ENCODE measurements at regions not wholly inside any gene's neighbourhood (a gene's known extent, or its start where the extent isn't known, plus 50 kb on each side); places are given as distances from the start of the nearest gene placed in this dataset.

DNA sequence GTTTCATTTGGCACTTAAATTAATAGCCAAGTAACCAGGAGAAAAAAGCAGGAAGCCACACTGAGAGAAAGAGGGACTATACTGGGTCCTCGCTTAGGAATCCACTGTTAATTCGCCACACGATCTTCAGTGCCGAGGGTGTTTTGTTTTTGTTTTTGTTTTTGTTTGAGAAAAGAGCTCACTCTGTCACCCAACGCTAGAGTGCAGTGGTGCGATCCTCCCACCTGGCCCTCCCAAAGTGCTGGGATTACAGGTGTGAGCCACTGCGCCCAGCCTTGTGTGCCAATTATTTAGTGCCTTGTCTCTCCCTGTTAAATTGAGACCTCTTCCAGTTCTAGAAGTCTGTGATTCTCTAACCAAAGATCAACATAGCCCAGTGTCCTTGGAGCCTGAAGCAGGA is 53.8 kb upstream of the TPM1 start:
- no peak for TF ChIP-seq EZH2 (IDR thresholded peaks at IDR 0.05; ENCODE audit: insufficient read depth, low read length)
- TF ChIP-seq, protein P1, sequence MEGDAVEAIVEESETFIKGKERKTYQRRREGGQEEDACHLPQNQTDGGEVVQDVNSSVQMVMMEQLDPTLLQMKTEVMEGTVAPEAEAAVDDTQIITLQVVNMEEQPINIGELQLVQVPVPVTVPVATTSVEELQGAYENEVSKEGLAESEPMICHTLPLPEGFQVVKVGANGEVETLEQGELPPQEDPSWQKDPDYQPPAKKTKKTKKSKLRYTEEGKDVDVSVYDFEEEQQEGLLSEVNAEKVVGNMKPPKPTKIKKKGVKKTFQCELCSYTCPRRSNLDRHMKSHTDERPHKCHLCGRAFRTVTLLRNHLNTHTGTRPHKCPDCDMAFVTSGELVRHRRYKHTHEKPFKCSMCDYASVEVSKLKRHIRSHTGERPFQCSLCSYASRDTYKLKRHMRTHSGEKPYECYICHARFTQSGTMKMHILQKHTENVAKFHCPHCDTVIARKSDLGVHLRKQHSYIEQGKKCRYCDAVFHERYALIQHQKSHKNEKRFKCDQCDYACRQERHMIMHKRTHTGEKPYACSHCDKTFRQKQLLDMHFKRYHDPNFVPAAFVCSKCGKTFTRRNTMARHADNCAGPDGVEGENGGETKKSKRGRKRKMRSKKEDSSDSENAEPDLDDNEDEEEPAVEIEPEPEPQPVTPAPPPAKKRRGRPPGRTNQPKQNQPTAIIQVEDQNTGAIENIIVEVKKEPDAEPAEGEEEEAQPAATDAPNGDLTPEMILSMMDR (IDR thresholded peaks at IDR 0.05; ENCODE audit: insufficient read depth, low read depth, low read length) = no peak

DNA sequence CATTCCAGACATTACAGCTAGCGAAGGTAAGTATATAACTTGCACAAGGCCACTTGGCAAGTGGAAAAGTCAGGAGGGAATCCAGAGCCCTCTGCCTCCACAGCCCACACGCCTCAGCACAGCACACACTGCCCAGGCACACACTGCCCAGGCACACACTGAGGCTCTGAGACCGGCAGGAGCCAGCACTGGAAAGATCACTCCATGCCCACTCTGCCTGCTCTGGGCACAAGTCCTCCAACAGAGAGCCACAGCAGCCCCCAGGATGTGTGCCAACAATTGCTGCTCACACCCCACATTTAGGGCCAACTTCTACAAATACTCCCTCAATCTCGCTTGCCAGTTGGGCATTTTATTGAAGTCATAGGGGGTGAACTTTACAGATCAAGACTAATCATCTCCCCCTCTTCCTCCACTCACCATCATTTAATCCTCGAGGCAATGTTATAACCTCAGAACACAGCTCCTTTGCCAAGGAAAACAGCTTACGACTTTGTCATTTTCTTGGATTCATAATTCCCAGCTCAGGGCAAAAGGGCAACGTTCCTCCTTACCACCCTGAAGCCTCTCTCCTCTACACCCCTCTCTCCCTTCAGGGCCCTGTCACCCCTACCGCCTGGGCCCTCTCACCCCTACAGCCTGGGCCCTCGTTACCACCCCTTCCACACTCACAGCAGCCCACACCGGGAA is 53.0 kb upstream of the TPM1 start:
- Mint-ChIP-seq H3K4me3 (ENCODE audit: unreplicated experiment) (peak overlapping the region; percentile 9), H3K4me1 (ENCODE audit: low read depth, unreplicated experiment) (peaks cover 28% of the 10 kb centered on the region), H3K9me3 (ENCODE audit: unreplicated experiment) (peaks cover 2% of the 10 kb centered on the region), H3K27me3 (ENCODE audit: low read depth, unreplicated experiment) (no peaks in the 10 kb centered on the region), H3K36me3 (ENCODE audit: low read depth, unreplicated experiment) (no peaks in the 10 kb centered on the region), H3K27ac (ENCODE audit: unreplicated experiment) (no peak overlapping the region)
- peak; percentile 60 for DNase-seq (ENCODE audit: low read depth)
- H3K4me2 ChIP-seq (ENCODE audit: low read length) = peak overlapping the region; percentile 25
- no peaks in the 10 kb centered on the region for H3K36me3 ChIP-seq (ENCODE audit: insufficient read depth, low read length)
- no peaks in the 10 kb centered on the region for H4K20me1 ChIP-seq (ENCODE audit: insufficient read depth, low read length)
- no peaks in the 10 kb centered on the region for H3K27me3 ChIP-seq (ENCODE audit: insufficient read depth, low read length)
- no peak for FAIRE-seq
- no peak overlapping the region for H3K9ac ChIP-seq (ENCODE audit: low read length)
- TF ChIP-seq, protein P1 (IDR thresholded peaks at IDR 0.05; ENCODE audit: insufficient read depth, low read depth, low read length) = no peak
- TF ChIP-seq EZH2 (IDR thresholded peaks at IDR 0.05; ENCODE audit: insufficient read depth, low read length) = no peak
- H3K4me3 ChIP-seq (ENCODE audit: insufficient read depth, low read depth, low read length) = no peak overlapping the region
- no peaks in the 10 kb centered on the region for H3K9me3 ChIP-seq (ENCODE audit: insufficient read depth, low read depth, low read length)
- H3K79me2 ChIP-seq (ENCODE audit: insufficient read depth, low read length) = no peaks in the 10 kb centered on the region
- H2AFZ ChIP-seq (ENCODE audit: low read depth, low read length) = no peak overlapping the region
- H3K27ac ChIP-seq (ENCODE audit: low read depth, low read length) = no peak overlapping the region
- H3K4me1 ChIP-seq (ENCODE audit: insufficient read depth, low read length) = peaks cover 15% of the 10 kb centered on the region

More for the DNA sequence above, 53.8 kb upstream of the TPM1 start:
- no peaks in the 10 kb centered on the region for H3K9me3 ChIP-seq (ENCODE audit: insufficient read depth, low read depth, low read length)
- no peaks in the 10 kb centered on the region for H3K36me3 ChIP-seq (ENCODE audit: insufficient read depth, low read length)
- no peaks in the 10 kb centered on the region for H3K27me3 ChIP-seq (ENCODE audit: insufficient read depth, low read length)
- H3K4me3 ChIP-seq (ENCODE audit: insufficient read depth, low read depth, low read length) = no peak overlapping the region
- H3K4me2 ChIP-seq (ENCODE audit: low read length) = no peak overlapping the region
- H3K9me3 Mint-ChIP-seq (ENCODE audit: unreplicated experiment) = peaks cover 2% of the 10 kb centered on the region
- no peak for DNase-seq (ENCODE audit: low read depth)
- H3K4me1 ChIP-seq (ENCODE audit: insufficient read depth, low read length) = peaks cover 13% of the 10 kb centered on the region
- H3K4me3 Mint-ChIP-seq (ENCODE audit: unreplicated experiment) = no peak overlapping the region
- H2AFZ ChIP-seq (ENCODE audit: low read depth, low read length) = no peak overlapping the region
- no peaks in the 10 kb centered on the region for H4K20me1 ChIP-seq (ENCODE audit: insufficient read depth, low read length)
- H3K36me3 Mint-ChIP-seq (ENCODE audit: low read depth, unreplicated experiment) = no peaks in the 10 kb centered on the region
- FAIRE-seq = no peak
- H3K27me3 Mint-ChIP-seq (ENCODE audit: low read depth, unreplicated experiment) = no peaks in the 10 kb centered on the region
- H3K9ac ChIP-seq (ENCODE audit: low read length) = no peak overlapping the region
- no peaks in the 10 kb centered on the region for H3K79me2 ChIP-seq (ENCODE audit: insufficient read depth, low read length)
- H3K27ac ChIP-seq (ENCODE audit: low read depth, low read length) = no peak overlapping the region
- no peak overlapping the region for H3K27ac Mint-ChIP-seq (ENCODE audit: unreplicated experiment)
- H3K4me1 Mint-ChIP-seq (ENCODE audit: low read depth, unreplicated experiment) = peaks cover 28% of the 10 kb centered on the region

DNA sequence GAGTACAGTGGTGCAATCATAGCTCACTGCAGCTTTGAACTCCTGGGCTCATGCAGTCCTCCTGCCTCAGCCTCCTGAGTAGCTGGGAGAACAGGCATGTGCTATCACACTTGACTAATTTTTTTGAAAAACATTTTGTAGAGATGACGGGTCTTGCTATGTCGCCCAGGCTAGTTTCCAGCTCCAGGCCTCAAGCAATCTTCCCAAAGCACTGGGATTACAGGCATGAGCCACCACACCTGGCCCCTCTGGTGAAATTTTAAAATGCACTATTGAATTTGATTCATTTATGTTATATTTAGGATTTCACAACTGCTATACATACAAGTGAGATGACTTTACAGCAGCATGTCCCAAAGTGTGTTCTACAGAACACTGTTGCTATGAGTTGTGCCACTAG is 50.8 kb upstream of the TPM1 start:
- Histone ChIP-seq H3K36me3 (ENCODE audit: insufficient read depth, low read length) (no peaks in the 10 kb centered on the region), H3K9me3 (ENCODE audit: insufficient read depth, low read depth, low read length) (no peaks in the 10 kb centered on the region), H2AFZ (ENCODE audit: low read depth, low read length) (no peak overlapping the region), H3K27me3 (ENCODE audit: insufficient read depth, low read length) (no peaks in the 10 kb centered on the region), H3K4me1 (ENCODE audit: insufficient read depth, low read length) (peaks cover 20% of the 10 kb centered on the region), H3K79me2 (ENCODE audit: insufficient read depth, low read length) (no peaks in the 10 kb centered on the region), H3K4me2 (ENCODE audit: low read length) (no peak overlapping the region), H3K9ac (ENCODE audit: low read length) (no peak overlapping the region), H4K20me1 (ENCODE audit: insufficient read depth, low read length) (no peaks in the 10 kb centered on the region), H3K4me3 (ENCODE audit: insufficient read depth, low read depth, low read length) (no peak overlapping the region), H3K27ac (ENCODE audit: low read depth, low read length) (no peak overlapping the region)
- TF ChIP-seq EZH2 (IDR thresholded peaks at IDR 0.05; ENCODE audit: insufficient read depth, low read length) = no peak
- TF ChIP-seq, protein P1 (IDR thresholded peaks at IDR 0.05; ENCODE audit: insufficient read depth, low read depth, low read length) = no peak
- no peaks in the 10 kb centered on the region for H3K36me3 Mint-ChIP-seq (ENCODE audit: low read depth, unreplicated experiment)
- peaks cover 2% of the 10 kb centered on the region for H3K9me3 Mint-ChIP-seq (ENCODE audit: unreplicated experiment)
- no peak overlapping the region for H3K4me3 Mint-ChIP-seq (ENCODE audit: unreplicated experiment)
- H3K27me3 Mint-ChIP-seq (ENCODE audit: low read depth, unreplicated experiment) = no peaks in the 10 kb centered on the region
- H3K4me1 Mint-ChIP-seq (ENCODE audit: low read depth, unreplicated experiment) = peaks cover 24% of the 10 kb centered on the region
- H3K27ac Mint-ChIP-seq (ENCODE audit: unreplicated experiment) = no peak overlapping the region
- DNase-seq (ENCODE audit: low read depth) (no peak), FAIRE-seq (no peak)
